HUES48 (cell line): ENCODE measurements at regions not wholly inside any gene's neighbourhood (a gene's known extent, or its start where the extent isn't known, plus 50 kb on each side); places are given as distances from the start of the nearest gene placed in this dataset.

Experiments used
- H3K27ac ChIP-seq: one replicate; pipeline ENCODE4 v1.7.0; 2013; ENCODE audit warnings: low read depth, low read length, inconsistent platforms
- H3K27me3 ChIP-seq: 2 replicates; pipeline ENCODE4 v1.6.1; 2013; ENCODE audit warnings: mild to moderate bottlenecking, low read length; ENCODE audit not compliant: control insufficient read depth, insufficient read depth
- H3K36me3 ChIP-seq: 2 replicates; pipeline ENCODE4 v1.6.1; 2013; ENCODE audit warnings: low read length; ENCODE audit not compliant: control insufficient read depth, insufficient read depth
- H3K4me1 ChIP-seq: 2 replicates; pipeline ENCODE4 v1.6.1; 2013; ENCODE audit warnings: mild to moderate bottlenecking, low read length; ENCODE audit not compliant: control insufficient read depth, insufficient read depth
- H3K4me3 ChIP-seq: 2 replicates; pipeline ENCODE4 v1.5.1; 2013; ENCODE audit warnings: mild to moderate bottlenecking, low read depth, low read length
- H3K9ac ChIP-seq: 2 replicates; pipeline ENCODE4 v1.6.1; 2013; ENCODE audit warnings: mild to moderate bottlenecking, low read depth, low read length, moderate library complexity
- H3K9me3 ChIP-seq: 2 replicates; pipeline ENCODE4 v1.6.1; 2013; ENCODE audit warnings: low read length; ENCODE audit not compliant: control insufficient read depth, insufficient read depth

- Histone ChIP-seq H3K9ac (no peak overlapping the region), H3K4me1 (no peaks in the 10 kb centered on the region)
These were observed 85.2 kb upstream of the ALDH1A1 start for GRCh38 chr9:73038089-73038509.

GRCh38 chr9:73037613-73038012 is 84.8 kb upstream of the ALDH1A1 start:
- Histone ChIP-seq H3K27ac (no peak overlapping the region), H3K4me3 (no peak overlapping the region), H3K4me1 (no peaks in the 10 kb centered on the region), H3K27me3 (no peaks in the 10 kb centered on the region), H3K9me3 (no peaks in the 10 kb centered on the region), H3K36me3 (no peaks in the 10 kb centered on the region), H3K9ac (no peak overlapping the region)

More at GRCh38 chr9:73038089-73038509, 85.2 kb upstream of the ALDH1A1 start:
- Histone ChIP-seq H3K36me3 (no peaks in the 10 kb centered on the region), H3K4me3 (no peak overlapping the region), H3K9me3 (no peaks in the 10 kb centered on the region), H3K27ac (no peak overlapping the region), H3K27me3 (no peaks in the 10 kb centered on the region)

GRCh38 chr9:73034962-73035361 is 82.1 kb upstream of the ALDH1A1 start:
- no peaks in the 10 kb centered on the region for H3K36me3 ChIP-seq
- no peak overlapping the region for H3K27ac ChIP-seq
- no peak overlapping the region for H3K4me3 ChIP-seq
- H3K9ac ChIP-seq: no peak overlapping the region
- H3K27me3 ChIP-seq: no peaks in the 10 kb centered on the region
- no peaks in the 10 kb centered on the region for H3K4me1 ChIP-seq
- H3K9me3 ChIP-seq: no peaks in the 10 kb centered on the region

- Histone ChIP-seq H3K4me3 (no peak overlapping the region), H3K9ac (no peak overlapping the region), H3K27ac (no peak overlapping the region), H3K9me3 (no peaks in the 10 kb centered on the region), H3K4me1 (no peaks in the 10 kb centered on the region), H3K27me3 (no peaks in the 10 kb centered on the region), H3K36me3 (no peaks in the 10 kb centered on the region)
These were observed 78.5 kb upstream of the ALDH1A1 start for GRCh38 chr9:73031350-73031749.

GRCh38 chr9:73030370-73031030 is 77.6 kb upstream of the ALDH1A1 start:
- Histone ChIP-seq H3K4me1 (no peaks in the 10 kb centered on the region), H3K9me3 (no peaks in the 10 kb centered on the region), H3K4me3 (no peak overlapping the region), H3K27me3 (no peaks in the 10 kb centered on the region), H3K36me3 (no peaks in the 10 kb centered on the region), H3K27ac (no peak overlapping the region), H3K9ac (no peak overlapping the region)

GRCh38 chr9:73029346-73029745 is 76.5 kb upstream of the ALDH1A1 start:
- no peak overlapping the region for H3K4me3 ChIP-seq
- H3K9me3 ChIP-seq: no peaks in the 10 kb centered on the region
- no peaks in the 10 kb centered on the region for H3K4me1 ChIP-seq
- H3K27ac ChIP-seq: no peak overlapping the region
- H3K27me3 ChIP-seq: no peaks in the 10 kb centered on the region
- no peak overlapping the region for H3K9ac ChIP-seq
- no peaks in the 10 kb centered on the region for H3K36me3 ChIP-seq

GRCh38 chr9:73026375-73026774 is 73.5 kb upstream of the ALDH1A1 start:
- Histone ChIP-seq H3K27ac (no peak overlapping the region), H3K4me1 (0 out of 2 replicates have a peak, but pooled peaks cover 2% of the 10 kb centered on the region), H3K9me3 (no peaks in the 10 kb centered on the region), H3K27me3 (no peaks in the 10 kb centered on the region), H3K4me3 (no peak overlapping the region), H3K36me3 (no peaks in the 10 kb centered on the region), H3K9ac (no peak overlapping the region)

- H3K27ac ChIP-seq: no peak overlapping the region
- H3K27me3 ChIP-seq: no peaks in the 10 kb centered on the region
- H3K4me3 ChIP-seq: no peak overlapping the region
- no peaks in the 10 kb centered on the region for H3K9me3 ChIP-seq
- no peak overlapping the region for H3K9ac ChIP-seq
- H3K4me1 ChIP-seq: 0 out of 2 replicates have a peak, but pooled peaks cover 2% of the 10 kb centered on the region
- H3K36me3 ChIP-seq: no peaks in the 10 kb centered on the region
These were observed 71.8 kb upstream of the ALDH1A1 start for GRCh38 chr9:73024601-73025034.

GRCh38 chr9:73023025-73023541 is 70.2 kb upstream of the ALDH1A1 start:
- 0 out of 2 replicates have a peak, but pooled peaks cover 2% of the 10 kb centered on the region for H3K4me1 ChIP-seq

GRCh38 chr9:73022353-73022752 is 69.5 kb upstream of the ALDH1A1 start:
- no peak overlapping the region for H3K4me3 ChIP-seq
- no peak overlapping the region for H3K27ac ChIP-seq
- H3K36me3 ChIP-seq: no peaks in the 10 kb centered on the region
- 0 out of 2 replicates have a peak, but pooled peaks cover 2% of the 10 kb centered on the region for H3K4me1 ChIP-seq
- no peaks in the 10 kb centered on the region for H3K27me3 ChIP-seq
- H3K9ac ChIP-seq: no peak overlapping the region
- no peaks in the 10 kb centered on the region for H3K9me3 ChIP-seq

More at GRCh38 chr9:73023025-73023541, 70.2 kb upstream of the ALDH1A1 start:
- Histone ChIP-seq H3K9me3 (no peaks in the 10 kb centered on the region), H3K27me3 (no peaks in the 10 kb centered on the region), H3K36me3 (no peaks in the 10 kb centered on the region), H3K27ac (no peak overlapping the region), H3K4me3 (no peak overlapping the region), H3K9ac (no peak overlapping the region)

GRCh38 chr9:73020877-73021276 is 68.0 kb upstream of the ALDH1A1 start:
- Histone ChIP-seq H3K4me1 (0 out of 2 replicates have a peak, but pooled peaks cover 2% of the 10 kb centered on the region), H3K27ac (no peak overlapping the region), H3K9ac (no peak overlapping the region), H3K36me3 (no peaks in the 10 kb centered on the region), H3K27me3 (no peaks in the 10 kb centered on the region), H3K4me3 (no peak overlapping the region), H3K9me3 (no peaks in the 10 kb centered on the region)
